HG03025 (cell line): ENCODE measurements at regions not wholly inside any gene's neighbourhood (a gene's known extent, or its start where the extent isn't known, plus 50 kb on each side); places are given as distances from the start of the nearest gene placed in this dataset.
"Not testable (repeated sequence)": the region's sequence is repeated elsewhere in the genome, so short reads cannot be mapped to it uniquely, and the experiment has no call there.

Experiments used
- ATAC-seq: cut with Tn5 transposase; IDR thresholded peaks from one replicate; pipeline ENCODE4 v1.9.1; 2021; ENCODE audit warnings: mild to moderate bottlenecking, moderate library complexity; ENCODE audit not compliant: unreplicated experiment, low FRiP score

DNA sequence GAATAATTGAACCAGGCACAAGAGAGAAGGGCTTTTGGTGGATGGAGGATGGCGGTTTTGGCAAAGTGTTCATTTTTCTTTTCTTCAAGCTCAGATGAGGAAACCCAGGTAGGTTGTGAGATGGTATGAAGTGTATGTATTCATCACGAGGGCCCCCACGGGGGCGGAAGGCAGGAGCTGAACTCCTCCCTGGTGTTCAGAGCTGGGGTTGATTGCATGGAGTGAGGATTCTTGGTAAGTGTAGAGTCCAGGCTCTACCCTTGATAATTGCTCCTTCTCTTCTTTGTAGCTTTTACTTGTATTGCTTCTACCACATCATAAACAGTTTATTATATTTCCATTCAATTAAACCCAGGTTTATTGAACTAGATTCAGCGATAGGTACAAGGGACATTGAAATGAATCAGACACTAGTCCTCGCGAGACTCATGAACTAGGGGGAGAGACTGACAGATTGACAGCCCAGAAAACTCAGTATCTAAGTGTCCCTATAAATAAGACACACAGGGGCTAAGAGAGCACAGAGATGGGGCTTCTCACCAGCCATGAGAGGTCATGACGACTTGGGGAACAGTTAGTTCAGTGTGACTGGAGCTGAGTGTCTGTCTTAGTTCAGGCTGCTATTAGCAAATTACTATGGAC lies 116.7 kb upstream of the KLF4 start:
- no peak for ATAC-seq

- no peak for ATAC-seq
These were observed 115.5 kb upstream of the KLF4 start for GRCh38 chr9:107605041-107605440.

DNA sequence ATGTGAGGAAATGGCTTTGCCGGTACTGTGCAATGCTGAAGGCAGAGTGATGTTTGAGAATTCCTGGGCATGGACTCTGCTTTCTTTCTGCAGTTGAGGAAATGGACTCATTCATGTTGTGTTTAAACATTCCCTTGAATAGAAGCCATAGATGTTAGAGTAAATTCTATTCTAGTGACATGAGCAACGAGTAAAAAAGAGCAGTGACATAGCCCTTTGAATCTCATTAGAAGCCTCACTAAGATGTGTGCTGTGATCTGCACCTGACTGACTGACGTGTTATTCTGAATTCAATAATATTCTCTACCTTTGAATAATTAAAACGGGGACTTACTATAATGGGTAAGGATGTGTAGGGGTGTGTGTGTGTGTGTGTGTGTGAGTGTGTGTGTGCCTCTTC lies 113.7 kb upstream of the KLF4 start:
- no peak for ATAC-seq

DNA sequence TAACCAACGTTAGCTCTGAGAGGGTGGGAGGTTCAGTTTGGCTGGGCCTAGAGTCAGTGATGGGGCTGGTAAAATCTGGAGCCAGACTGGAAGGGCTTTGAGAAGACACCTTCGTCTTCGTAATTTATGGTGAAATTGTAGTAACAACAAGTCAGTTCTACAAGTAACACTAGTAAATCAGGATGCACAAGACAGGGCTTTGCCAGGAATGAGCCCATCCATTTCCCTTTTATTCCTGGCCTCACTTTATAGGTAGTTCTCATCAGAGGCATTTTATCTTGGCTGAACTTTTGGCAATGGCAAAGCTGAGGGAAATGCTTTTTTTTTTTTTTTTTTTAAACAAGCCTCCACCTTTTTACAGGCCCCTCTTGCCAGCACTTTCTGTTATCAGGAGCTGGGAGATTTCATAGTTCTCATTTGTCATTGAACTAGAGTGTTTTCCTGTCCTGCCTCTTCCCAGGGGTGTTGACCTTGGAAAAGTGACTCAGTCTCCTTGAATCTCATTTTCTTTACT lies 110.5 kb upstream of the KLF4 start:
- ATAC-seq = no peak

DNA sequence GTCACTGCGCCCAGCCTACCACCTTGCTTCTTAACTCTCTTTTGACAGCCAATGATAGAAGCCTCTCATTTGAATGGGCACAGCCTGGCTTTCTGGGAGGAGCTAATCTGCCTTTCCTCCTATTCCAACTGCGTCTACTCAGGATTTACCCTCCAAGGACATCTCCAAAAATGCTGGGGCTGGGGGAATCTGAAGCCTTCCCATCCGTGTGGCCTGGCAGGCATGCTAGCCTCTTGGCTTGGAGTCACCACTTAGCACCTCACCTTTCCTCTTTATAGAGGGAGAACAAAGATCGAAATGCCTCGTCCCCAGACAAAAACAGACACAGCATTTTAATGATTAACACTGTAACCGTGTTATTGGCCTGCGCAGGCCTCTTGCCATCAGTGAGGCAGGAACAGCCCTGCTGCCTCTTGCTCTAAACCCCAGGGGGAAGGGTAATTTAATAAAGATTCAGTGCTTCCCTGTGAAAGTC lies 108.2 kb upstream of the KLF4 start:
- ATAC-seq = no peak

DNA sequence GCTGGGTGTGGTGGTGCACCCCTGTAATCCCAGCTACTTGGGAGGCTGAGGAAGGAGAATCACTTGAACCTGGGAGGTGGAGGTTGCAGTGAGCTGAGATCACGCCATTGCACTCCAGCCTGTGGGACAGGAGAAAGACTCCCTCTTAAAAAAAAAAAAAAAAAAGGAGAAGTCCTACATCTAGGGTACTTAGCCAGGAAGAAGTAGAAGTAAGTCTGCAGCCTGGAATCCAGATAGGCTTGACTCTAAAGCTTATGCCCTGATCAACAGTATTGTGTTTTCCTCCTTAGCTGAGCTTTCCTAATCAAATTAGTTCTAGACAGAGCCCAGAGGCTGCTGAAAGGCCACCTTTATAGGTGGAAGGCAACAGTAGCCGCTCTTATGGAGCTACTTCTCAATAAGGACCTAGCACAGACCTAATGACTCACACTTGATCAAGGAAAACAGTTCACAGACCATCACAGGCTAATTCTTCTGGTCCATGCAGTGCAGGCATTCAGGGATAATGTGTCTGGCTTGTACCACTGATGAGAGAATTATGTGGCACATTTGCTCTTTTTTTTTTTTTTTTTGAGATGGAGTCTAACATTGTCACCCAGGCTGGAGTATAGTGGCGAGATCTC lies 105.5 kb upstream of the KLF4 start:
- no peak for ATAC-seq

DNA sequence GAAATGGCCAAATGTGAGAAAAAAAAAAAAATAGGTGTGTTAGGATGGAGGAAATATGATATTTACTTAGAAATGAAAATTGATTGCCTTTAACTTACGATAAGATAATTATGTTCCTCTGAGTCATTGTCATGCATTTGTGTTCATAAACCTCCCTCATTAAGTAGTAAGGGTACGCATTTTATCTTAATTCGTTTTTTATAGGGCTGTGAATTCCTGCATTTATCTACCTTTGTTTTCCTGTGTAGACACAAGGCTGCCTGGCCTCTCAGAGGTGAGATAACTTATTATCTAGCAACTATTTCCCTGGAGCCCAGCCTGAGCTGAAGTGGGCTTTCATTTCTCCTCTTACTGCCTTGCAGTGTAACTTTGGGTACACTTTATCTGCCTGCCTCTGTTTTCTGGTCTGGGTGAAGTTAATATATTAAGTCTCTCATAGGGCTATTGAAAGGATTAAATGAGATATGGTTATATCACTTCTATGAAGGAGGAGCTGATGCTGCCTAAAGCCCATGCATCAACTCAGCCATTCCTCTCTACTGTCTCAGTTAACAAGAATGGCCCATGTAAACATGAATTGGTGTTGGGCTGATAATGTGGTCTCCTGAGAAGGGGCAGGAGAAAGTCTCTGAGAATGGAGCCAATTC lies 103.8 kb upstream of the KLF4 start:
- ATAC-seq = no peak

DNA sequence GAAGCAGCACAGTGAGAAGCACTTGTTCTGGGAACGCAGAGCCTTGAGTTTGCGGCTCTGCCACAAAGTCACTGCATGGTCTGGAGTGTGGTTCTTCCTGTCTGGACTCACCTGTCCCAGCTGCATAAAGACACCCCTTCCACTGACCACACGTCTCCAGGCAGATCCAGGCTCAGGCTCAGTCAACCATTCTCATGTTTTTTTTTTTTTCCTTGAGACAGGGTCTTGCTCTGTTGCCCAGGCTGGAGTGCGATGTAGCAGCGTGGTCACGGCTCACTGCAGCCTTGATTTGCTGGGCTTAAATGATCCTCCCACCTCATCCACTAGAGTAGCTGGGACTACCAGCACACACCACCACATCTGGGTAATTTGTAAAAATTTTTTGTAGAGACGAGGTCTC lies 102.9 kb upstream of the KLF4 start:
- no peak for ATAC-seq

DNA sequence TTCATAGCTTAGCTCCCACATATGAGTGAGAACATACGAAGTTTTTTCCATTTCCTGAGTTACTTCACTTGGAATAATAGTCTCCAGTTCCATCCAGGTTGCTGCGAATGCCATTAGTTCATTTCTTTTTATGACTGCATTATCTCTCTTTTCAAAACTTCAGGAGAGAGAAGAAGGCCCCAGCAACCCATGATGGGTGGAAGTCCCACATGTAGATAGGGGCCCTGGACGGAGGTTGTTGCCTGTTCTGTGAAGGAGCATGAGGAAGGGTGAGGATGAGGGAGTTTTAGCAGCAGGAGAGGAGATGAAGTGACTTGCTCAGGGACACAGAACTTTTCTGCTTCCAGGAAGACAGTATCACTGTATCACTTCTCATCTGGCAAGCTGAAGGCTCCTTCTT lies 102.2 kb upstream of the KLF4 start:
- ATAC-seq = no peak

GRCh38 chr9:107588393-107588792 lies 98.8 kb upstream of the KLF4 start:
- ATAC-seq = no peak

DNA sequence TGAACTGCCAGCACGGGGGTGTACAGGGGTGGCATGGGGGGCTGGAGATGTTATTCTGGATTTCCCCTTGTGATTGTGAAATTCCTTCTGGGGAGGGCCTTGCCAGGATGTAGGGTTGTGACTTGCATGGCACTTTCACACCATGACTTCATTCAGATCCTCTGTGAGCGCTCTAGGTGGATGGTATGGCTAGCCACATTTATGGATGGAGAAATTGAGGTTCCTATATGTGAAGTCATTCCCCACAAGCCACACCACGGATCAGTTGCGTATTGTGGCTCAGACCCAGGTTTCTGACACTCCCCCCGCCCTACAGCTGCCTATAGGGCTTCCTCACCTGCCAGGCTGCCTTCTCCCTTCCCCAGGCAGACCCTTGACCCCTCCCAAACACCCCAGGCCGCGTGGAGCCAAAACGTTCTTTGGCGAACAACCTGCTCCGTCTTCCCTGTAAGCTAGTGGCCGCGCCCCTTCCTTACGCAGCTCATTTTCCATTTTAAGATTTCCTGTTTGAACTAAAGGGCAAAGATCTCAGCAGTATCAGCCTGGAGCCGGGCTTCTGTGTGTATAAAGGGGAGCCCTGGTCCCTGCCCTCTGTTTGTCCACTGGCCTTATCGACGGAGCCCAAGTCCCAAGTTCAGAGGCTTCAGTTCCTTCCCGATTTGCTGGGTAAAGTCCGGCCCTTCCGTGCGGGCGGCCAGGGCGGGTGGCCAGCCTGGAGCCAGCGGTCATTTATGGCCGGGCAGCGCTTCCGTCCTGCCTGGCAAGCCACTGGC lies 97.8 kb upstream of the KLF4 start:
- no peak for ATAC-seq

GRCh38 chr9:107586493-107586892 lies 96.9 kb upstream of the KLF4 start:
- no peak for ATAC-seq

DNA sequence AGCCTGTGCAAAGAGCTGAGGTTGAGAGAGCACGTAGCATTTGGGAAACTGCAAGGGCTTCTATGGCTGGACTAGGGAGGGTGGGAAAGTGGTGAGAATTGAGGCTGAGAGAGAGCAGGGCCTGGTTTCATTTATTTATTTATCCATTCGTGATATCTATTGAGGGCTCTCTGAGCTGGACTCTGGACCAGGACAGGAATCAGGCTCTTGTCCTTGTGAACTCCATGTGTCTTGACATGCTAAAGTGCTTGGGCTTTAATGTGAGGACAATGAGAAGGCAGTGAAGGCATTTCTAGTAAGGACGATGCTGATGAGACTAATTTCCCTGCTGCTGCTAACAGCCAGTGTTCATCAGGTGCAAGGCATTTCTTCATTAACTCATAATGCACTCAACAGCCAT lies 95.9 kb upstream of the KLF4 start:
- no peak for ATAC-seq

- no peak for ATAC-seq
These were observed 95.4 kb upstream of the KLF4 start for GRCh38 chr9:107584944-107585343.

GRCh38 chr9:107584186-107584585 lies 94.6 kb upstream of the KLF4 start:
- ATAC-seq = no peak

- no peak for ATAC-seq
These were observed 87.7 kb upstream of the KLF4 start for GRCh38 chr9:107577140-107577776.

- ATAC-seq = no peak
These were observed 81.6 kb upstream of the KLF4 start for GRCh38 chr9:107571148-107571547.

DNA sequence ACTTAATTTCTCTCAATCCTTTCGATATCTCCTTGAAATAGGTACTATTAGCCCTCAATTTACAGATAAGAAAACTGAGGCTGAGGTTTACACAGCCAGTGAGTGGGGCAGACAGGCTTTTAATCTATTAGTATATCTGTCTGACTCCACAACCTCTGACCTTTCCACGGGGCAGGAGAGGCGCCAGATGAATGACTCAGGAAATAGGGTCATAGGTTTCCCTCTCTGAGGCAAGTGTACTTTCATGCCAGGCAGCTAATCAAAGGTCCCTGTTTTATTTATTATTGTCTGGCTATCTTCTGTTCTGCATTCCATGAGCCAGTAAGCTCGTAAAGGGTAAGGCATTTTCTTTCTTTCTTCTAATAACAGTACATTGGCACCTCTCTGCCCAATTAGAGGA lies 79.6 kb upstream of the KLF4 start:
- ATAC-seq = no peak

DNA sequence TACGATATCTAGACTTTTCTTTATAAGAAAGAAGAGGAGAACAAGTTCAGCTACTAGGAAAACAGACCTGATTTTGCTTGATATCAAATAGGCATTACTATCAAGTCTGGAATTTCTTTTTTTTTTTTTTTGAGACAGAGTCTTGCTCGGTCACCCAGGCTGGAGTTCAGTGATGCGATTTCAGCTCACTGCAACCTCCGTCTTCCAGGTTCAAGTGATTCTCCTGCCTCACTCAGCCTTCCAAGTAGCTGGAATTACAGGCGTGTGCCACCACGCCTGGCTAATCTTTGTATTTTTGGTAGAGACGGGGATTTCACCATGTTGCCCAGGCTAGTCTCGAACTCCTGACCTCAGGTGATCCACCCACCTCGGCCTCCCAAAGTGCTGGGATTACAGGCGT lies 78.8 kb upstream of the KLF4 start:
- not testable (repeated sequence) for ATAC-seq

DNA sequence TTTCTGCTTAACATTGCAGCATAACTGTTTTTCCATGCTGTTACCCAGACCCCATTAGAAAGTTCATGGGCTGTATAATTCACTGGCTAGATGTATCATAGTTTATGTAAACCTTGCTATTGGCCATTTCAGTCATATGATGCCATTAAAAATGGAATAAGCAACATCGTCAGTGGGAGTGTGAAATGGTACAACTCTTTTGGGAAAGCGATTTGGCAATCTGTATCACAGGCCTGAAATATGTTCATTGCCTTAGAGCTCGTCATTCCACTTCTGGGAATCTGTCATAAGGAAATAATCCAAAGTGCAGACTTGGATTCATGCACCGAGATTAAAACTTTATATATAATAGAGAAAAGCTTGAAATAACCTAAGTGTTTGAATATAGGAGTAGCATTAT lies 77.9 kb upstream of the KLF4 start:
- no peak for ATAC-seq
